H54 (cell line): ENCODE measurements at regions not wholly inside any gene's neighbourhood (a gene's known extent, or its start where the extent isn't known, plus 50 kb on each side); places are given as distances from the start of the nearest gene placed in this dataset.

Experiments
- DNase-seq: peaks from one replicate; pipeline ENCODE4 v3.0.0; 2011; ENCODE audit warnings: low spot score, mixed read lengths; ENCODE audit not compliant: insufficient read length
- FAIRE-seq: peaks from 3 replicates; lab custom pipeline; 2011; peaks lifted over from hg19 to GRCh38; lab: Jason Lieb, UNC
- POLR2A ChIP-seq: IDR thresholded peaks from 2 replicates; pipeline ENCODE4 v1.6.1; 2011; ENCODE audit warnings: low read depth, mild to moderate bottlenecking, low read length

DNA sequence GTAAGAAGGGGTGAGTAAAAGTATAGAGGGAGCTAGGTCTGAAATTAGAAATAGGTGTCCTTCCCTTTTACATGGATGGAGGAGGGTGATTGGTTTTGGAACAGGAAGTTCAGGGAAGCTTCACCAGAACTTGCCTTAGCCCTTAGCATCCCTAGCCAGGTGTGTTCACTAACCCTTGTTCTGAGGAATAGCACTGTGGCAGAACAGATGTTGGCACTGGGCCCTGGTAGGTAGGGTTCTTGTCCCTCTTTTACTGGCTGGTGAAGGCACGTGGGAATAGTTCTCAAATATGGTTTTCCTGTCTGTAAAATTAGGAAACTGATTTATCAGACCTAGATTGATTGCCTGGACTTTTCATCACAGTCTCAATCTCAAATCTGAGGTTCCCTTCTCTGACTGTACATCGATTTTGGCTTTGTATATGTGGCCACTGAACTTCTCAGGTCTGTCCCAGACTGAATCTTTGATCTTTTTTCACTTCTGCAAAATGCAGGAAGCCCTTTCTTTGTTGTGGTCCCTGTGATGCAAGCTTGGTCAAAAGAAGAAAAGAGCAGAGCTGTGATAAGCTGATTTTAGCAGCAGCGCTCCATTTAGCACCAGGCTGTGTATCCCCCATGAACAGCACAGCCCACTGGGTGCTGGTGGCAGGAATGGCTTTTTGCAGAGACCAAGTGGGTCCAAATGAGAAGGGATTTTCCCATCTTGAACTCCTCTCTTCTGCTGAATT lies 86.2 kb upstream of the HTR2A start:
- DNase-seq = no peak
- FAIRE-seq = no peak
- no peak for TF ChIP-seq POLR2A

DNA sequence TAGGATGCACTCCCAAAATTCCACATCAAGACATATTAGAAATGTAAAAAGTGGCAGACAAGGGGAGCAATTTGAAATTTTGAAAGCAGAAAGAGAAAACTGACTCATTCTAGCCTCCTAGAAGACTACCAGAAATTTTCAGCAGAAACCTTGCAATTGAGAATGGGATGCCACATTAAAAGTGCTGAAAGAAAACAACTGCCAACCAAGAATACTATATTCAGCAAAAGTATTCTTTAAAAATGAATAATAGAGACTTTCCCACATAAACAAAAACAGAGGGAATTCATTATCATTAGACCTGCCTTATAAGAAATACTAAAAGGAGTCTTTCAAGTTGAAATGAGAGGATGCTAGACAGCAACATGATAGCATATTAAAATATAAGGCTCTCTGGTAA lies 78.3 kb upstream of the HTR2A start:
- no peak for FAIRE-seq
- DNase-seq = no peak
- TF ChIP-seq POLR2A = no peak

DNA sequence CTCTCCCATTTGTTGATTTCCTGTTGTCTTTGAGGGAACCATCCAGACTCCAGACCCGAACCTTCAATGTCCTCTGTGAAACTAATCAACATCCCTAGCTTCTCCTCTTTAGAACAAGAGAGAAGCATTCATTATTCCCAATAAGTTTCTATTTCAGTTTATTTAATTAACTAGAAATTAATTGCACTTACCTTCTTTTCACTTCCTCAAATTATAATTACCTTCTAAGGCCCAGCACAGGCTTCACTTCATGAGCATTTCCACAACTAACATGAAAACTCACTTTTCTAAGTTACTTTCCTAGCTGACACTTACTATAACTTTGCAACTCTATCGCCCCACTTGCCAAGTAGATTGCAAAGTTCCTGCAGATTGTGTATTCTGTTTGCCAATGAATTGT lies 71.6 kb upstream of the HTR2A start:
- no peak for TF ChIP-seq POLR2A
- no peak for DNase-seq
- FAIRE-seq = no peak

DNA sequence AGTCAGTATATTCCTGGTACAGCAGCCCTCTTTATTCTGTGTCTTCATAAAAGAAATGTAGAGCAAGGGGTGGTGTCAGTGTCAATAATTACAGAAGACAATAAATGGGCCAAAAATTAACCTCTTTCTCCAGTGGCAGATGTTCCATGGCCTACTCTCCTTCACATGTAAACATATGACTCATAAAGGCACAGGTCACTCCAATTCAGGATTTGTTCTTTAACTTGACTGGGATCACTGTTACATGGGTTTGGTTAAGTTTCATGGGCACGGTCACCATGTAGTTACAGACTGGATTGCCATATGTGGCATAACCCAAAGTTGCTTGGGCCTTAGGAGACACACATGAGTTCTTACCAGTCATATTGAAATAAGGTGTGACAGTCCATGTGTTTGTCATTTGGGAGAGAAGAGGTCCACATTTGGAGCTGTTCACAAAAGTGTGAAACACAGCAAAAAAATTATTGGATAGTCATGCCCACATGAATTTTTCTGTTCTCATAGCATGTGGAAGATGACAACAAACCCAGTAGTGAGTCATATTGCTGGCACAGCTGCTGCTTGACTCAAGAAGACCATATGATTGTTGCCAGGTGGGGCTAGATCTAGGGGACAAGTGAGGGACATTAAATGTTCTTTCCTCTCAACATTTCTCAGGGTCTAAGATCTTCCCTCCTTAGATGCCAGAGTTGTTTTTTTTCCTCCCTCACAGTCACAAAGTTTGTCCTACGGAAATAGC lies 68.1 kb upstream of the HTR2A start:
- no peak for FAIRE-seq
- no peak for TF ChIP-seq POLR2A
- DNase-seq = no peak

DNA sequence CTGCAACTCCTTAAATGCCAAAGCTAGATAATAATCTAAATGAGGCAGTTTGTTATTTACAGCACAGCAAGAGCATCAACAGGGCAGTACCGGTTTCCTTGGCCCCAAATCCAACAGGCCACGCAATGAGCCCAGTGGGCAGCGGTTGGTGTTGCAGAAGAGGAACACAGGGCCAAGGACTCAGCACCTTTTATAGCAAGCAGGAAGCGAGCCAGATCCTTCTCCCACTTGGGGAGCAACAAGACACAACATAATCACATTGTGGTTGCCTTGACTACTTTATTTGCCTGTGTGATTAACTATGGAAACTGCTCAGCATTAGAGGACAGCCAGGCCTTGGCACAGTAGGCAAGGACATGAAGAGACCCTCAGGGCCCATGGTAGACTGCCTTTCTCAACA lies 67.1 kb upstream of the HTR2A start:
- no peak for TF ChIP-seq POLR2A
- DNase-seq = no peak

DNA sequence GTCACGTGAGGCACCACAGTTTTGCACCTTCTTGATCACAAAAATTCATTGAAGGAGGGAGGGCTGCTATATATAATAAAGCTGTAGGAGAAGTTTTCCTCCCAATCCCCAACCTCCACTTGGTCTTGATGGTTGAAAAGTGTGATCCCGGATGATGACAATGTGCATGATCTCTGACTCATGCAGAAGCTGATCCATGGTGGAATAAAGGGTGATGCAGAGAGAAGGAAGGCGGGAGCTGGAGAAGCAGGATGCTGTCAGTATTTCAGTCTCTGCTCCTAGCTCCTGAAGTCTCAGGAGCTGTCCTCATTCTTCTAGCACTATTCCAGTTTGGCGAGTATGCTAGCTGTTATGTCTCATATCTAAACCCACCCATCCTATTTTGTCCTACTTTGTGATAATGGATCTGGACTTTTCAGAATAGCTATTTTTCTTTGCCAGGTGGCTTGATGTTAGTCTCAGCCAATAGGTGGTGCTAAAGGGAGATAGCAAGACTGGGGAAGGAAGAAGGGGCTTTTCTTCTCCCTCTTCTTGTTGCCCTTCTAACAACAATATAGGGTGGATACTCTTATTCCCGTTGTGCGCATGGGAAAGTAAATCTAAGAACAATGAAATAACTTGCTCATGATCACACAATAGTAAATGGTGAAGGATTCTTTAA lies 65.6 kb upstream of the HTR2A start:
- no peak for TF ChIP-seq POLR2A
- DNase-seq (no peak), FAIRE-seq (no peak)

More for the DNA sequence above, 67.1 kb upstream of the HTR2A start:
- FAIRE-seq = no peak

DNA sequence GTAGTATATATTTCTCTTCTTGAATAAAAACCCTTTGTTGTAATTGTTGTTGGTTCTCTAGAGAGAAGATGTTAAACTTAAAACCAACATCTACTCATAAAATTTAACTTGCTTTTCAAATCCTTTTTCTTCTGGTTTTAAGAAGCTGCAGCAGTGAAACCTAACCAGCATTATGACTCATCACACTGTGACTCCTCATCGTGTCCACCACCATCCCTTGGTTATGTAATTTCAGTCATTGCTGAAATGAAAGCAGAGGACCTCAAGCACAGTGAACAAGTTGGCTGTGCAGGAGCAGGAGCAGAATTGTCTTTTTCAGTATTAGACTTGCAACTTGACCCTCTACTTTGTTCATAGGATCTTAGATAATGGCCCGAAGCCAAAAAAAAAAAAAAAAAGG lies 64.9 kb upstream of the HTR2A start:
- TF ChIP-seq POLR2A = no peak
- peak; percentile 38 for FAIRE-seq
- DNase-seq = peak; percentile 6

DNA sequence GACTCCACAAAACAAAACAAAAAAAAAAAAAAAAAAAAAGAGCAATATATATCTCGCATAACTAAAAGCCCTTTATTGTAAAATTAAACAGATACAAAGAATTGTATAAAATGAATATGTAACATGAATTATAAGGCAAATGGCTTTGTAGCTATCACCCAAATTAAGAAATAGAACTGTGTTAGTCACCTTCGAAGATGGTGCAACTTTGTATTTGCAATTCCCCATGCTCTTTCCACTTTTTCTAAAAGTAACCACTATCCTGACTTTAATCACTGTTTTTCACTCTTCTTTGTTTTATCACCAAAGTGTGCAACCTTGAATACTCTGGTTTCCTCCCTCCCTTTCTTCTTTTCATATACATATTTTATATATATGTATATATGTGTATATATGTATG lies 57.1 kb upstream of the HTR2A start:
- TF ChIP-seq POLR2A = no peak
- no peak for DNase-seq
- no peak for FAIRE-seq

DNA sequence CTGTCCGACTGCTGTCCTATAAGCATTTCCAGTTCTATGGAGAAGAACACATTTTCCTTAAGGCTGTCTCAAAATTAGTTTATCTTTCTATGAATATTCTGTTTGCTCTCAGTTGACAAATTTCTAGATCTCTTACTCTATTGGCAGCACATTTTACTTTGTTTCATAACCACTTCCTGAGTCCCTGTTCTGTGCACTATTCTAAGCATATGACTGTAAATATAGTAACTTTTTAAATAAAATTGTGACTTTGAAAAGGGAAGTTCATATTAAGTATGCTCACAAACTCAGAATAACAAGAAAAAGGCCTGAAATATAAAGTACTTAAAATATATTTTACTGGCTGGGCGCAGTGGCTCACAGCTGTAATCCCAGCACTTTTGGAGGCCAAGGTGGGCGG lies 56.5 kb upstream of the HTR2A start:
- DNase-seq = no peak

DNA sequence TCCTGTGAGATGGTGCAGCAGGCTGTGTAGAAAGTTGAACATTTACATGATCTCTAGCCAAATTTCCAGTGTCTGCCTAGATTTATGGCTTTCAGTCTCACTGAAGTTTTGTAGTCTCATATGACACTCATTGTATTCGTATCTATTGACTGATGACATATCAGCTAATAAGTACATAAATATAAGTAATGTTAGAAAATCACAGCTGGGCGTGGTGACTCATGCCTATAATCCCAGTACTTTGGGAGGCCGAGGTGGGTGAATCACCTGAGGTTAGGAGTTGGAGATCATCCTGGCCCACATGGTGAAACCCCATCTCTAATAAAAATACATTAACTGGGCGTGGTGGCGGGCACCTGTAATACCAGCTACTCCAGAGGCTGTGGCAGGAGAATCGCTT lies 54.7 kb upstream of the HTR2A start:
- FAIRE-seq = no peak
- no peak for TF ChIP-seq POLR2A
- DNase-seq = no peak

More for the DNA sequence above, 56.5 kb upstream of the HTR2A start:
- no peak for FAIRE-seq
- no peak for TF ChIP-seq POLR2A

DNA sequence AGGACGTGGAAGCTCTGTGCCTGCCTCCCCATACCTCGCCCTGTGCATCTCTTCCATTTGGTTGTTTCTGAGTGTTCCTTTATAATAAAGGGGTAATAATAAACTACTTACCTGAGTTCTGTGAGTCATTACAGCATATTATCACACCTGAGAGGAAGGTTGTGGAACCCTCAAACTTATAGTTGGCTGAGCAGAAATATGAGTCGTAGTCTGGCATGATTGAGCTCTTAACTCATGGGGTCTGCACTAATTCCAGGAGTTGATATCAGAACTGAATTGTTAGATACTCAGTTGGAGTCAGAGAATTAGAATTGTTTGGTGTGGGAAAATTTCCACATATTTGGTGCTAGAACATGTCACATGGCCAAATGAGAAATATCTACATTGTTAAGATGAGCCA lies 52.4 kb upstream of the HTR2A start:
- FAIRE-seq = no peak
- no peak for DNase-seq
- no peak for TF ChIP-seq POLR2A

DNA sequence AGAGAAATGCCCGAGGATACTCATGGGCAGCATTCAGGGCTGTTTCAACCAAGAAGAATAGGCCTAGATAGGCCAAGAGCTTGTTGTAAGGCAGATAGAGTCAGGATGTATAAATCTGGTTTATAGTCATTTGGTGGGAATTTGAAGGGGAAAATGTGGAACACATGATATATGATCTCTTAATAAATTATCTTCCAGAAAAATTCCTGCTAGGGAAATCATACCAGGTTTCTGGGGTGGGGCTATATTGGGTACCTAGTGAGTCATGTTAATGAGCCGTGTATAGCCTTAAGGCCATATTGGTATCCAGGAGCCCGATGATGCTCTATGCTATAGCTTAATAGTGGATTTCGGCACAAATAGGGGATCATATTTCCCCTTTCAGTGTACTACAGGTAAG lies 51.5 kb upstream of the HTR2A start:
- DNase-seq (no peak), FAIRE-seq (no peak)
- no peak for TF ChIP-seq POLR2A

DNA sequence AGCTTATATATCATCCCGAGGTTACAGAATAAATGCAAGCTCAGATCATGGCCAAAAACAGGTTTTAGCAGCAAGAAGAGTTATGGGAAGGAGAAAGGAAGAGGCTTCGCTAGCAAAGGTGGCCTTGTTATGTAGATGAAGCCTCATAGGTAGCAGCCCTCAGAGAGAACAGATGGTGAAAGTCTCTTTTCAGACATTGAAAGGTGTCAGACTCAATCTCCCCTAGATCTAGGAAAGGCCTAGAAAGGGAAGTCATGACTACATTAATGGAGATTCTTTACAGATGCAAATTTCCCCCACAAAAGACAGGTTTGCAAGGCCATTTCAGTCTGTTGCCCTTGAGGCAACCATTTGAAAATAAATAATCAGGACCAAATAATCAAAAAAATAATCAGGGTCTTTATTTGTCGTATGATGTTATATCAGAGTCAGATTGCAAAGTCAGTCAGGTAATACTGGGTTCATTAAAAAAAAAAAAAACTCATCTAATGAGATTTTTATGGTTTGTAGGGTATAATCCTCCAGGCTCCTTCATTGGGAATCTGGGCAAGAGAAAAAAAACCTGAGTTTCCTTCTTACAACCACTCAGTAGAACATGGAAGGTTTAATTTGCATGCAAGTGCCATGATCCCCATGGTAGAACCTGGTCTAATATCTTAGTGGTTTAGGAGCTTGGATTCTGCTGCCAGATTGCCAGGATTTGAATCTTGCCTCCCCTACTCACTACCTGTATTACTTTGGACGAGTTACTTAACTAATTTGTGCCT lies 50.8 kb upstream of the HTR2A start:
- DNase-seq (no peak), FAIRE-seq (no peak)
- TF ChIP-seq POLR2A = no peak
